GM03348 (cell line): ENCODE measurements at regions not wholly inside any gene's neighbourhood (a gene's known extent, or its start where the extent isn't known, plus 50 kb on each side); places are given as distances from the start of the nearest gene placed in this dataset.
"Not testable (repeated sequence)": the region's sequence is repeated elsewhere in the genome, so short reads cannot be mapped to it uniquely, and the experiment has no call there.

Experiments used
- DNase-seq: peaks from one replicate; pipeline ENCODE4 v3.0.0; 2012; ENCODE audit warnings: low spot score

DNA sequence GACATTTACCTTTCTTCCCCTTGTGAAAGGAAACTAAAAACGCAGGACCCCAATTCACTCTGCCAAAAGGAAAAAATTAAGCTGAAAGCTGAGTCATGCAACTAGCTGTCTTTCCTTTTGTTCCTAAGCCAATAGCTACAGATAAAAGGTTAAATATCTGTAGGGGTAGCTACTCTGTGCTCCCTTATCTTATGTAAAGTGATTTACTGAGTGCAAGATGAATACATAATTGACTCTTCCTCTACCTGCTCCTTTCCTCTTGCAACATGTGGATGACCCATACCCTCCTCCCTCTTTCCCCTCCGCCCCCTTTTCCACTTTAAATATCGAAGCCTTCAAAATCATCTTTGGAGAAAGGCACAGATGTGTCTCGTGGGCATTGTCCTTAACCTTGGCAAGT is 68.0 kb upstream of the ZNF157 start:
- DNase-seq, result no peak

DNA sequence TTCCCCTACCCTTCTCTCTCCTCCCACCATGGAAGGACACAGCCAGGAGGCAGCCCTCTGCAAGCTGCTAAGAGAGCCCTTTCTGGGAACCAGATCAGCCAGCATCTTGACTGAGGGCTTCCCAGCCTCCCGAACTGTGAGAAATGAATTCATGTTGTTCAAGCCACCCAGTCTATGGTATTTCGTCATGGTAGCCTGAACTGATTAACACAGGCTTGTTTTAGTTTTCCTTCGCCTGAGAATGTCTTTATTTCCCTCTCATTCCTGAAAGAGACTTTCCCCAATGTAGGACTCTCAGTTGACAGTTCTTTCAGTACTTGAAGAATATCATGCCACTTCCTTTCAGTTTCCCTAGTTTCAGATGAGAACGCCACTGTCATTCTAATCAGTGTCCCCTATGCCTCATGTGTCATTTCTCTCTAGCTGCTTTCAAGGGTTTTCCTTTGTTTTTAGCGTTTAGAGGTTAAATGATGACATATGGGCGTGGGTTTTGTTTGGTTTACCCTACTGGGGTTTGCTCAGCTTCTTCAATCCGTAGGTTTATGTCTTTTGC is 63.8 kb upstream of the ZNF157 start:
- DNase-seq, result not testable (repeated sequence)

DNA sequence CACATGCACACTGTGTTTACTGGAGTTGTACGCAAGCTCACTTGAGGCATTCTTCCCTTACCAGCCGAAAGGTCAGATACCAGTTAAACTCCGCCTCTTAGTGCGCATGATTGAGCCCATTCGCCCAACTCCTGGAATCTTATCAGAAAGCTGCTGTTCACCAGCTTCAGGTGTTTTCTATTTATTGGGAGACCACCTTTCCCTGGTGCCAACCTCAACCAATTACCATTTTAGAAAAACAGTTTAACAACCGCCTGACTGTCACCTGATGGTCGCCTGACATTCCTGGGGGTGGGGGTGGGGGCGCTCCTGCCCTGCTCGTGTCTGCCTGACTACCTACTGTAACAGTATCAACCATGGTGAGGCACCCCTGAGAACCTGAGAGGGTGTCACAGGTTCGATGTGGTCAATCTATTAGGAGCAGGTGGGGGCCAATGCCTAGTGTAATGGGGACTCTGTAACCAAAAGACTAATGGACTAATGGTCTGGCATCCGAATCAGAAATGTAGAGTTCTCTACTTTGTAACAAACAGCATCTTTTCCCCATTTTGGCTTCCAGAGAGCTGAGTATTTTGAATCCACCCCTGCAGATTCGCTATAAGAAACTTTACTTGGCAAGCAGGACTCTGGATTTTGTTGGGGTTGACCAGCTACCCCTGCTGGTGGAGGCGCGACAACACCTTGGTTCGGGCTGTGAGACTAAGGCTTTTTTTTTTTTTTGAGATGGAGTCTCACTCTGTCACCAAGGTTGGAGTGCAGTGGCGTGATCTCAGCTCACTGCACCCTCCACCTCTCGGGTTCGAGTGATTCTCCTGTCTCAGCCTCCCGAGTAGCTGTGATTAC is 58.2 kb upstream of the ZNF157 start:
- peak; percentile 67 for DNase-seq

DNA sequence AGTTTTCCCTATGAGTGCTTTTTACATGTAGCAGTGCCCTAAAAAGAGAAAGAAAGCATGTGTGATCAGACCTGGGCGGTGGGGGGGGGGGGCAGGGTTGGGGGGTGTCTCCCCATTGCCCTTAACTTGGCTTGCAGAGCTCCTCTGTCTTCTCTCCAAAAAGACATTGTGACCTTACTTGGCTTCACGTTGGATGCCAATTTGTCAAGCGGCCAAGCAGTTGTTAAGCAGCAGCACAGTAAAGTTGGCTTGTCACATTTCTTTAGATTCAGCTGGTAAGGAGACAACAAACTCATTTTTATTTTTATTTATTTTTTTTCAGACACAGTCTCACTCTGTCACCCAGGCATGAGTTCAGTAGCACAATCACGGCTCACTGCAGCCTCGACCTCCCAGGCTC is 57.3 kb upstream of the ZNF157 start:
- no peak for DNase-seq

DNA sequence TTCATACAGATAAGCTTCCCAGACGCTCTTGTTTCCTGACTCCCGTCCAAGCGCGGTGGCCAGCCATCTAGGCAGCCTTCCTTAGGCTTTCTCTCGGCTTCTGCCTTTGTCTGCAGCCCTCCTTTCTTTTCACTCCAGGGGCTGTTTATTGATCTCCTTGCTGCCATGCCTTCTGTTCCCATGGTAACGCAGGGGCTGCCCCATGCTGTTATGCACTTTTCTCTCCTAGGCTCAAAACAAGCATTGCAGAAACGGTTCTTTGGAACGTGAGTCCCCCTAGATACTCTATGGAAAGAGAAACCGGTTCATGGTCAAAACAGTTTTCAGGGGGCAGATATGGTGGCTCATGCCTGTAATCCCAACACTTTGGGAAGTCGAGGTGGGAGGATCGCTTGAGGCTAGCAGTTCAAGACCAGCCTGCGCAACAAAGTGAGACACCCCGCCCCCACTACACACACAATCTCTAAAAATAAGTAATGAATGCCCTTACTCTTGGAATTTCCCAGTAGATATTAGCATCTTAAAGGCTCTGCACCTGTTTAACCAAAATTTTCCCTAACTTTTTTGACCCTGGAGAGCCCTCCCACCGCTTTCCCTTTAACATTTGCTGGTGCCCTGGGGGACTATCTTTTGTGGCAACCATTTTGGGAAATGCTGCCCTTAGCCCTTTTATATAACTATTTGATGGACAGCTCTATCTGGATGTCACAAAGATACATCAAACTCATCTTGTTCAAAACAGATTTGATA is 53.9 kb upstream of the ZNF157 start:
- DNase-seq, result peak; percentile 7
